Lower lobe of right lung (tissue), 2 donors: ENCODE measurements at regions not wholly inside any gene's neighbourhood (a gene's known extent, or its start where the extent isn't known, plus 50 kb on each side); places are given as distances from the start of the nearest gene placed in this dataset.
"Not testable (repeated sequence)": the region's sequence is repeated elsewhere in the genome, so short reads cannot be mapped to it uniquely, and the experiment has no call there.

Experiments used
- ATAC-seq, 2 donors: fragments of 200-7000 bp; cut with Tn5 transposase; one replicate each; pipeline ENCODE4 v1.9.1; 2020 to 2022; ENCODE audit warnings: mild to moderate bottlenecking in 2 of 2, moderate library complexity in 2 of 2
- DNase-seq: peaks from one replicate; pipeline ENCODE4 v3.0.0-alpha.2; 2020
- H3K27ac ChIP-seq: fragments of 200-600 bp; one replicate; pipeline ENCODE4 v1.8.0; 2022
- H3K27me3 ChIP-seq: fragments of 200-600 bp; one replicate; pipeline ENCODE4 v1.8.0; 2022; ENCODE audit warnings: low read depth
- H3K36me3 ChIP-seq: fragments of 200-600 bp; one replicate; pipeline ENCODE4 v1.8.0; 2022; ENCODE audit warnings: mild to moderate bottlenecking
- H3K4me1 ChIP-seq: fragments of 200-600 bp; one replicate; pipeline ENCODE4 v1.8.0; 2022
- H3K4me3 ChIP-seq: fragments of 200-600 bp; one replicate; pipeline ENCODE4 v1.8.0; 2022; ENCODE audit warnings: mild to moderate bottlenecking
- H3K9me3 ChIP-seq: fragments of 200-600 bp; one replicate; pipeline ENCODE4 v1.8.0; 2022
- intact Hi-C: fragments of 100-400 bp; cut with DNase I; formaldehyde crosslinking; loops from one replicate; pipeline ENCODE4 v1.11.0; 2022
- TF ChIP-seq, protein P1 (sequence below): fragments of 200-600 bp; IDR thresholded peaks from one replicate; pipeline ENCODE4 v1.8.0; 2022; ENCODE audit warnings: antibody characterized with exemption, mild to moderate bottlenecking
- donor health status: DM: no; HTN: yes; CAD: no; lungs with severe emphysema.

GRCh38 chr15:30827625-30828303 lies 76.0 kb upstream of the FAN1 start:
- DNase-seq (no peak), ATAC-seq (no peak)
- Histone ChIP-seq H3K9me3 (no peaks in the 10 kb centered on the region), H3K27ac (no peak overlapping the region), H3K27me3 (no peaks in the 10 kb centered on the region), H3K4me1 (no peaks in the 10 kb centered on the region), H3K4me3 (no peak overlapping the region), H3K36me3 (no peaks in the 10 kb centered on the region)
- intact Hi-C loops, result no loop called here
- TF ChIP-seq, protein P1, sequence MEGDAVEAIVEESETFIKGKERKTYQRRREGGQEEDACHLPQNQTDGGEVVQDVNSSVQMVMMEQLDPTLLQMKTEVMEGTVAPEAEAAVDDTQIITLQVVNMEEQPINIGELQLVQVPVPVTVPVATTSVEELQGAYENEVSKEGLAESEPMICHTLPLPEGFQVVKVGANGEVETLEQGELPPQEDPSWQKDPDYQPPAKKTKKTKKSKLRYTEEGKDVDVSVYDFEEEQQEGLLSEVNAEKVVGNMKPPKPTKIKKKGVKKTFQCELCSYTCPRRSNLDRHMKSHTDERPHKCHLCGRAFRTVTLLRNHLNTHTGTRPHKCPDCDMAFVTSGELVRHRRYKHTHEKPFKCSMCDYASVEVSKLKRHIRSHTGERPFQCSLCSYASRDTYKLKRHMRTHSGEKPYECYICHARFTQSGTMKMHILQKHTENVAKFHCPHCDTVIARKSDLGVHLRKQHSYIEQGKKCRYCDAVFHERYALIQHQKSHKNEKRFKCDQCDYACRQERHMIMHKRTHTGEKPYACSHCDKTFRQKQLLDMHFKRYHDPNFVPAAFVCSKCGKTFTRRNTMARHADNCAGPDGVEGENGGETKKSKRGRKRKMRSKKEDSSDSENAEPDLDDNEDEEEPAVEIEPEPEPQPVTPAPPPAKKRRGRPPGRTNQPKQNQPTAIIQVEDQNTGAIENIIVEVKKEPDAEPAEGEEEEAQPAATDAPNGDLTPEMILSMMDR, result no peak

- H3K4me3 ChIP-seq, DNase-seq, H3K27me3 ChIP-seq, H3K4me1 ChIP-seq, H3K36me3 ChIP-seq, H3K9me3 ChIP-seq, H3K27ac ChIP-seq, intact Hi-C loops: not testable (repeated sequence)
- ATAC-seq, result peak; percentile 44 to 64
Observed at GRCh38 chr15:30828304-30828639, 75.4 kb upstream of the FAN1 start.

DNA sequence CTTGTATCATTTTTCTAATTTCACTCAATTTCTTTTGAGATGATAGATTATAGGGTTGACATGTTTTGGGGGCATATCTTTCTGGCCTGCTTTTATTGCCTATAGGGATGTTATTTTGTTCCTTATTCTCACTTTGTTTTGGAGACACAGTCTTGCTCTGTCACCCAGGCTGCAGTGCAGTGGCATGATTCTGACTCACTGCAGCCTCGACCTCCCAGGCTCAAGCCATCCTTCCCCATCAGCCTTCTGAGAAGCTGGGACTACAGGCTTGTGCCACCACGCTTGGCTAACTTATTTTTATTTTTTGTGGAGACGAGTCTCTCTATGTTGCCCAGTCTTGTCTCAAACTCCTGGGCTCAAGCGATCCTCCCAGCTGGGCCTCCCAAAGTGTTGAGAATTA lies 72.8 kb upstream of the FAN1 start:
- intact Hi-C loops, result no loop called here
- Histone ChIP-seq H3K9me3 (no peaks in the 10 kb centered on the region), H3K4me3 (no peak overlapping the region), H3K27me3 (no peaks in the 10 kb centered on the region), H3K4me1 (no peaks in the 10 kb centered on the region), H3K36me3 (no peaks in the 10 kb centered on the region), H3K27ac (no peak overlapping the region)
- TF ChIP-seq, protein P1, result no peak
- DNase-seq (no peak), ATAC-seq (no peak)

DNA sequence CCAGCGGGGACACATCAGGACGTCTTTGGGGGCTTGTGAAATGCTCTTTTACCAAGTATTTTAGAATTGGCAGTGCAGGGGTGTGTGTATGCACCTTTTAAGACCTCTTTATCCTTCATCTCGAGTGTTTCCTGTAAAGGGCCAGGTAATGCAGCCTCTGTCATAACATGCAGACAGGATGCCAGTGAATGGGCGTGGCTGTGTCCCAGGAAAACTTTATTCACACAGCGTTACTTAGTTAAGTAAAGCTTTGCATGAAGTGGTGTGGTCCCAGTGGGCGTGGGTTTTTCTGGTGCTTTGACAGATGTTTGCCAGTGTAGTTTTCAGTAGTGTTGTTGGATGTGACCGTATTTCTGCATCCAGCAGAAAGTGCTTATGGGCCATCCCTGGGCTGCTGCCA lies 70.3 kb upstream of the FAN1 start:
- DNase-seq, H3K4me1 ChIP-seq, intact Hi-C loops, H3K36me3 ChIP-seq, H3K27me3 ChIP-seq, ATAC-seq, H3K4me3 ChIP-seq, H3K27ac ChIP-seq, H3K9me3 ChIP-seq: not testable (repeated sequence)

DNA sequence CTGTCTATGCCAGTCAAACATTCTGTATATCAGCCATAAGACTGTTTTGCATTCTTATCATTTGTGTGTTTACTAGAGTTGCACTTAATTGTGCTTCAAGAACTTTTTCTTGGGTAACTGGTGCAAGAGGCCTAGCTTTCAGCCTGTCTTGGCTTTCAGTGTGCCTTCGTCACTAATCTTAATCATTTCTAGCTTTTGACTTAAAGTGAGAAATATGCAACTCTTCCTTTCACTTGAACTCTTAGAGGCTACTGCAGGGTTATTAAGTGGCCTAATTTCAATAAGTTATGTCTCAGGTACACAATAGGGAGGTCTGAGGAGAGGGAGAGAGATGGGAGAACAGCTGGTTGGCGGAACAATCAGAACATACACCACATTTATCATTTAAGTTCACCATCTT lies 62.1 kb upstream of the FAN1 start:
- intact Hi-C loops, result not testable (repeated sequence)

GRCh38 chr15:30842798-30843472 lies 60.8 kb upstream of the FAN1 start:
- H3K27ac ChIP-seq, H3K9me3 ChIP-seq, H3K36me3 ChIP-seq, H3K4me3 ChIP-seq, H3K4me1 ChIP-seq, intact Hi-C loops, H3K27me3 ChIP-seq, DNase-seq, ATAC-seq: not testable (repeated sequence)

More for the DNA sequence above, 62.1 kb upstream of the FAN1 start:
- not testable (repeated sequence) for H3K9me3 ChIP-seq, H3K36me3 ChIP-seq, H3K4me3 ChIP-seq, H3K4me1 ChIP-seq, H3K27ac ChIP-seq, ATAC-seq, DNase-seq, H3K27me3 ChIP-seq

- ATAC-seq, intact Hi-C loops, H3K36me3 ChIP-seq, H3K9me3 ChIP-seq, DNase-seq, H3K27ac ChIP-seq, H3K27me3 ChIP-seq, H3K4me3 ChIP-seq, H3K4me1 ChIP-seq: not testable (repeated sequence)
Observed at GRCh38 chr15:30845536-30845935, 58.2 kb upstream of the FAN1 start.
